Panc1 (cell line): ENCODE measurements at regions not wholly inside any gene's neighbourhood (a gene's known extent, or its start where the extent isn't known, plus 50 kb on each side); places are given as distances from the start of the nearest gene placed in this dataset.

Source experiments
- ATAC-seq: fragments of 200-7000 bp; cut with Tn5 transposase; 2 replicates; pipeline ENCODE4 v1.9.1; 2020; ENCODE audit warnings: mild to moderate bottlenecking, moderate library complexity
- BruUV-seq: library from RNA; stranded (reverse); fragments of 400-500 nt; replicated peaks from 2 replicates; lab custom pipeline; 2021; lab: Mats Ljungman, UMichigan
- CTCF ChIA-PET: fragments of 300-600 bp; sonication (Branson Sonifier 250); formaldehyde crosslinking; loops from one replicate; lab custom pipeline; 2022; ENCODE audit warnings: antibody characterized with exemption; lab: Charles Lee
- POLR2A ChIA-PET: fragments of 300-600 bp; sonication (Branson Sonifier 250); formaldehyde crosslinking; loops from one replicate; lab custom pipeline; 2022; ENCODE audit warnings: antibody characterized with exemption; lab: Charles Lee
- DNase-seq: peaks from one replicate; pipeline ENCODE4 v3.0.0-alpha.2; 2010; ENCODE audit warnings: low read depth, low spot score
- H3K27ac ChIP-seq: 2 replicates; pipeline ENCODE4 v1.5.1; 2011; ENCODE audit warnings: mild to moderate bottlenecking, low read length, inconsistent platforms
- H3K27me3 ChIP-seq: fragments of 200-500 bp; sonication (Bioruptor generic); 2 replicates; pipeline ENCODE4 v1.6.0; 2014; ENCODE audit warnings: low read length, inconsistent platforms; ENCODE audit not compliant: control insufficient read depth, insufficient read depth
- H3K36me3 ChIP-seq: fragments of 200-500 bp; sonication (Bioruptor generic); 2 replicates; pipeline ENCODE4 v1.5.1; 2014; ENCODE audit warnings: inconsistent platforms, mild to moderate bottlenecking, low read length, moderate library complexity; ENCODE audit not compliant: control insufficient read depth, insufficient read depth
- H3K4me1 ChIP-seq: 2 replicates; pipeline ENCODE4 v1.5.1; 2011; ENCODE audit warnings: inconsistent platforms, mild to moderate bottlenecking, low read length, moderate library complexity; ENCODE audit not compliant: control insufficient read depth, insufficient read depth
- H3K4me3 ChIP-seq, 2 experiments: 2 replicates each; pipeline ENCODE4 v1.5.1; 2011 to 2012; ENCODE audit warnings: low read depth in 2 of 2, low read length in 2 of 2, mild to moderate bottlenecking in 2 of 2, inconsistent platforms in 1 of 2, moderate library complexity in 1 of 2
- H3K9me3 ChIP-seq: fragments of 200-500 bp; sonication (Bioruptor generic); 2 replicates; pipeline ENCODE4 v1.5.1; 2014; ENCODE audit warnings: low read depth, mild to moderate bottlenecking, inconsistent platforms, low read length, moderate library complexity; ENCODE audit not compliant: control insufficient read depth, insufficient read depth
- CTCF ChIP-seq: fragments of 450-650 bp; IDR thresholded peaks from 2 replicates; pipeline ENCODE4 v1.5.1; 2017; ENCODE audit warnings: mild to moderate bottlenecking
- POLR2AphosphoS5 ChIP-seq: IDR thresholded peaks from 2 replicates; pipeline ENCODE4 v1.6.1; 2012; ENCODE audit warnings: mild to moderate bottlenecking, low read depth, low read length, moderate library complexity
- REST ChIP-seq, 2 experiments: IDR thresholded peaks; 2 replicates each; pipeline ENCODE4 v1.6.1; 2011 to 2012; ENCODE audit warnings: low read depth in 2 of 2, control low read depth in 1 of 2, low read length in 1 of 2, mild to moderate bottlenecking in 1 of 2, moderate library complexity in 1 of 2; ENCODE audit not compliant: insufficient read depth in 1 of 2
- SIN3A ChIP-seq: IDR thresholded peaks from 2 replicates; pipeline ENCODE4 v1.6.1; 2012; ENCODE audit warnings: low read depth, mild to moderate bottlenecking, low read length, moderate library complexity, borderline replicate concordance; ENCODE audit not compliant: insufficient read depth
- TCF7L2 ChIP-seq: IDR thresholded peaks from 2 replicates; pipeline ENCODE4 v1.6.1; 2011; ENCODE audit warnings: mild to moderate bottlenecking, low read depth, low read length, inconsistent platforms
- in situ Hi-C: cut with HindIII; loops from 2 replicates; pipeline ENCODE4 v1.10.0; 2016; ENCODE audit warnings: low sequenced_read_pairs, low pct_unique_long_range_greater_than_20kb
- intact Hi-C: fragments of 100-400 bp; cut with micrococcal nuclease; formaldehyde crosslinking; loops from one replicate; pipeline ENCODE4 v1.10.0; 2022; ENCODE audit not compliant: unreplicated experiment

DNA sequence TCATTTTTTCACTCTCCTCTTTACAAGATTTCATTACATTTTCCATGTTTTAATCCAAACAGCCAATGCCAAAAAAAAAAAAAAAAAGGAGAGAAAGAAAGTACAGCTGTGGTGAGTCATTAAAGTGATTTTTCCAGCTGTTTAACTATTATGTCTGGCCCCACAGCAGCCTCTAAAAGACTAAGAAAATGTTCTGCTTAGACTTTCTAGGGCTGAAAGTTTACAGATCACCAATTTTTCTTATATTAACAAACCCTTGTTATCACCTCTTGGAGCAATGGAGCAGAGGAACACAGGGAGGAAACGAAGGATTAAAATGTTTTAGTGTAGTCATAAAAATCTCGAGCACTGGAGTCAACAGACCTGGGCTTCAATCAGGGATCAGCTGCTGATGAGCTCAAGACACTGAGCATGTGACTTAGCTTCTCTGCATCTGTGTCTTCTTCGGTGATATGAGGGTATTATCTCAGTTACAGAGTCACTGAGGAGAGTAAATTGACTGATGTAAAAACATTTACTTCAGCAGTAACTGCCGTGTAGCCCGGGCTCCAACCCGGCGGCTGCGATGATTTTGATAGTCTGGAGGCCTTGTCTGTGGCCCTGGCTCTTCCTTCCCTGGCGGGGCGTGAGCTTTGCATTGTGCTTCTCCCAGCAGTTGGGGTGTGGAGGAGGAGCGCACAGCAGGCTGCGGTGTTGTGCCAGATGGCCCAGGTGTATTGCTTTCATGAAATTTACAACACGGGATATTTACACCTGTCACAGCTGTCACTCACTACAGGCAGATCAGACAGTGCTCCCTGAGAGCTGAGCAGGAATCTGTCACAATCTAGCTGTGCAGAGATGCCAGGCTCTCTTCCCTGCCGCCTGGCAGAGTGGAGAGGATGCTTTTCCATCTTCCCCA is 298.3 kb upstream of the FZD8 start:
- intact Hi-C loops, result no loop called here
- POLR2A ChIA-PET, result no interaction called here
- Histone ChIP-seq H3K27ac (no peak overlapping the region), H3K27me3 (no peaks in the 10 kb centered on the region), H3K4me3 (no peak overlapping the region), H3K36me3 (no peaks in the 10 kb centered on the region), H3K9me3 (no peaks in the 10 kb centered on the region), H3K4me1 (no peaks in the 10 kb centered on the region)
- CTCF ChIA-PET, result no interaction called here
- DNase-seq, result no peak
- in situ Hi-C loops, result no loop called here
- no TSS peak for BruUV-seq
- no peak for ATAC-seq
- TF ChIP-seq TCF7L2, result no peak
- no peak for TF ChIP-seq REST (IDR thresholded peaks at IDR 0.05; ENCODE audit: insufficient read depth in 1 of 2, low read depth in 2 of 2, low read length in 1 of 2)
- TF ChIP-seq SIN3A, result no peak
- TF ChIP-seq POLR2AphosphoS5, result no peak
- TF ChIP-seq CTCF, result no peak

GRCh38 chr10:35938160-35938559 is 296.1 kb upstream of the FZD8 start:
- no peaks in the 10 kb centered on the region for H3K27me3 ChIP-seq
- TF ChIP-seq SIN3A (no peak), POLR2AphosphoS5 (no peak), CTCF (no peak), REST (IDR thresholded peaks at IDR 0.05; ENCODE audit: insufficient read depth in 1 of 2, low read depth in 2 of 2, low read length in 1 of 2) (no peak)
- no peak for DNase-seq
- no peak overlapping the region for H3K27ac ChIP-seq
- no peak overlapping the region for H3K4me3 ChIP-seq
- BruUV-seq, result no TSS peak
- intact Hi-C loops (no loop called here), in situ Hi-C loops (no loop called here)
- CTCF ChIA-PET, result no interaction called here
- POLR2A ChIA-PET, result no interaction called here
- H3K36me3 ChIP-seq, result no peaks in the 10 kb centered on the region
- ATAC-seq, result no peak
- no peaks in the 10 kb centered on the region for H3K4me1 ChIP-seq
- H3K9me3 ChIP-seq, result no peaks in the 10 kb centered on the region
